Amniotic epithelial cell (primary cell): ENCODE measurements at regions not wholly inside any gene's neighbourhood (a gene's known extent, or its start where the extent isn't known, plus 50 kb on each side); places are given as distances from the start of the nearest gene placed in this dataset.
"Not testable (repeated sequence)": the region's sequence is repeated elsewhere in the genome, so short reads cannot be mapped to it uniquely, and the experiment has no call there.

Experiments
- DNase-seq: peaks from one replicate; pipeline ENCODE4 v3.0.0-alpha.2; 2010; ENCODE audit warnings: low read depth

DNA sequence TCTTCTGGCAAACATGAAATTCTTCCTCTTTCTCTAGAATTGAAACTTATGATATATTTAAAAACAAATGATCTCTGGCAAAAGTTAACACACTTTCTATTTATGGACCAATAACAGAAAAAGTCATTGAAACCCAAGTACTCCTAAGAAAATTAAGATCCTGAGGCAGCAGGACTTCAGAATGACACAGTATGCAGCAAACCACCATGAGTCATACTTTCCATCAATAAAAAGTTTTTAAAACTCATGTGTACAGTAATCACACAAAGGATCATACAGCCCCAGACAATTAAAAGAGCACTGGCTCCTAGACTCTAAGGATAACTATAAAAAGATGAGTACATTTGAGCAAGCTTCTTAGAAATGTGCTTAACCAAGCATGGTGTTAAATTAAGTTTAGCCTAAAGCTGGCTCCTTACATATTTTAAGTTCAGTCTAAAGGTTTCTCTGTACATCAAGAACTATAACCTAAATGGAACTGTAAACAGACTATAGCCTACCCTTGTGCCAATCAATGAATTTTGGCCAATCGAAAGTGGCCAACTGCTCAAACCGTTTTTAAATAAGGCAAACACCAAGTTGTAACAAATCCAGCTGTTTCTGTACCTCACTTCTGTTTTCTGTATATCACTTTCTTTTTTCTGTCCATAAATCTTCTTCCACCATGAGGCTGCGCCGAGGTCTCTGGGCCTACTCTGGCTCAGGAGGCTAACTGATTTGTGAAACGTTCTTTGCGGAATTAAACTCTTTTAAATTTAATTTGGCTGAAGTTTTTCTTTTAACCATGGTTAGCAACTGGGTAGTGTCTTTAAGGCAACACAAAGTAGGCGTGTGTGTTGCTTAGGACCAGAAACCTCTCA is 232.1 kb upstream of the PIK3R1 start:
- DNase-seq = peak; percentile 8

DNA sequence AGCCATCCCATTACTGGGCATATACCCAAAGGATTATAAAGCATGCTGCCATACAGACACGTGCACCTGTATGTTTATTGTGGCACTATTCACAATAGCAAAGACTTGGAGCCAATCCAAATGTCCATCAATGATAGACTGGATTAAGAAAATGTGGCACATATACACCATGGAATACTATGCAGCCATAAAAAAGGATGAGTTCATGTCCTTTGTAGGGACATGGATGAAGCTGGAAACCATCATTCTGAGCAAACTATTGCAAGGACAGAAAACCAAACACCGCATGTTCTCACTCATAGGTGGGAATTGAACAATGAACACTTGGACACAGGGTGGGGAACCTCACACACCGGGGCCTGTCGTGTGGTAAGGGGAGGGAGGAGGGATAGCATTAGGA is 233.4 kb upstream of the PIK3R1 start:
- not testable (repeated sequence) for DNase-seq

DNA sequence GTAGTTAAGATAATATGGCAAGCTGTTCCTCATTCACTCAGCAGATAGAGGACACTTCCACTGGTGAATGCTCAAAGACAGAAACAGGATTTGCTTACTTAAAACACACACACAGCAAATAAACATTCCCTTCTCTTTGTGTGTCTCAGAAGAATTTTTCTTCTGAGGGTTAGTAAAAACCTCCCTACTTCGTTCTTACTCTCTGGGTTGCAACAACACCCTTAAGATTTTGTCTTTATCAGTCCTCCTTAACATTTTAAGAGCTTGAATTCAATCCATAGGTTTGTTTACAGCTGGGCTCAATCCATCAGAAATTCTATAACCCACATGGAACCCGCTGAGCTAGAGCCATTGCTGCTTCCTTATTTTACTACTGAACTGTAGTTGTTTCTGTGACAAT is 237.4 kb upstream of the PIK3R1 start:
- DNase-seq = no peak

DNA sequence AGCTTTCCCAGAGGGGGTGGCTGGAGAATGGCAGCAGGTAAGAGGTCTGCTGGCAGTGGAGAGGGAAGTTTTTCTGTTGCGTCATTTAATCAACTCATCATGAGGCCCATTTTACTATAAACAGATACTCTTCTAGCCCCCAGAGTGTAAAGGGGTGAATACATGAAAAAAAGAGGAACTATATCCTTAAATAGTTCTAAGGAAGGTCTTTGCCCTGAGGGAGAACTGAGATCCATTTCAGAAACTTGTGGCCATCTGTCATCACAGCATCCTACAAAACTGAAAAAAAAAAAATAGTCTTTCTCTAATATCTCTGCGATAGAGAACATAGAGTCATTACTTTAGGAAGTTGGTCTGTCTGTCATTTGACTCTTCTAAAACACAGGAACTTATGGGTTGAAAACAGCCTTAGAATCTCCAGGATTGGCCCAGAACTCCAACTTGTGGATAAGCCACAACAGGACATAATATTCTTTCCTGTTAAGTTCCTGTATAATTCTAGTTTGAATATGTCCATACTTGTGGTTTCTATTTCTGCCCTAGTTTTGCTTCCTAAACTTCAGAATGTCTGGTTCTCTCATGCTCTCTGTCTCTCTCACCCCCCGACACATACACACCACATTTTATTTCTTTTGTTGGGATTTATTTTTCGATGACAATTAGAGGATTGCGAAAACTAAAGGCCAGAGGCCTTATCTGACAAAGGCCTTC is 238.5 kb upstream of the PIK3R1 start:
- DNase-seq = no peak

DNA sequence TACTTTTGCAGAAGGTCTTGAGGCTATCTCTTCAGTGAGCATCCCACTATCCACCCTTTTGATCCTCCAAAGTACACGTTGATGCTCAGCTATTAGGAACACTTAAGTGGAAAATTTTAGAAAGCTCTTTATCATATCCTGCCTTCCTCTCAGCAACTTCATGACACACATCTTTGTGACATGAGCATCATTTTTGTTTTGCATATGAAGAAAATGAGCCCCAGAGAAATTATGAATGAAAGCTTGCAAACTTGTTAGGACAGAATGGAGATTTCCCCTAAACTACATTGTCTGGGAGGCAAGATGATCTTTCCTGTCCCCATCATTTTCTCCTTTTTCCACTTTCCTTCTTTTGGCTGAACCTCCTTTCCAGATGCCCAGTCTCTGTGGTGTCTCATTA is 239.4 kb upstream of the PIK3R1 start:
- DNase-seq = no peak

DNA sequence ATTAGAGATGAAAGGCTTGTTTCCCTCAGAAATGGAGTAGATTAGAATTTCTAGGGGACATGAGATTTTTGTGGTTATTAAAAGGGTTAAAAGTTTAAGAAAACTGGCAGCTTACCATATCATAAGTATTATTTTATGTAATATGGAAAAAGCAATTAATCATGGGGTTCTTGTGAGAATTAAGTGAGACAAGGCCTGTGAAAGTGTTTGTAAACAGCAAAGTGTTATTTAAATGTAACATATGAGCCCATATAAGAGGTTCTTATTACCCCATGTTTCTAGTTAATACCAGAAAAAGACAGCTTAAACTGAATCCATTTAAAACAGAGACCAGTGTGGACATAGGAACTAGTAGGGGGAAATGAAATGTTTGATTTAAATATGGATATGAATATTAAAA is 241.1 kb upstream of the PIK3R1 start:
- DNase-seq = no peak

DNA sequence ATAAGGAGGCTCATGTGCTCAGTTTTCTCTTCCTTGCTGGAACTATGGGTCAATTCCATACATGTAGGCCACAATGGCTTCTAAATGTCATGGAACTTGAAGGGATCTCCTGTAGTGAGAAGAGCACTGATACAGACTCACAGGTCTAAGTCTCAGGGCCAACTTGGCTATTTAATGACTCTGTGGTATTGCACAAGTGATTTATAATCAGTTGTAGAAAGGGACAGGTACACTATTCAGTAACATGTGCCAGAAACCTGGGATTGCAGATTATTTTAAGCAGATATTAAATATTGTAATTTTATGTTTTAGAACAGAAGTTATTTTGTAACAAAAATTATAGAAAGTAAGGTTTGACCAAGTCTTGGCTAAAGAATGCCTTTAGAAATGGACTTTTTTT is 241.5 kb upstream of the PIK3R1 start:
- DNase-seq = no peak

DNA sequence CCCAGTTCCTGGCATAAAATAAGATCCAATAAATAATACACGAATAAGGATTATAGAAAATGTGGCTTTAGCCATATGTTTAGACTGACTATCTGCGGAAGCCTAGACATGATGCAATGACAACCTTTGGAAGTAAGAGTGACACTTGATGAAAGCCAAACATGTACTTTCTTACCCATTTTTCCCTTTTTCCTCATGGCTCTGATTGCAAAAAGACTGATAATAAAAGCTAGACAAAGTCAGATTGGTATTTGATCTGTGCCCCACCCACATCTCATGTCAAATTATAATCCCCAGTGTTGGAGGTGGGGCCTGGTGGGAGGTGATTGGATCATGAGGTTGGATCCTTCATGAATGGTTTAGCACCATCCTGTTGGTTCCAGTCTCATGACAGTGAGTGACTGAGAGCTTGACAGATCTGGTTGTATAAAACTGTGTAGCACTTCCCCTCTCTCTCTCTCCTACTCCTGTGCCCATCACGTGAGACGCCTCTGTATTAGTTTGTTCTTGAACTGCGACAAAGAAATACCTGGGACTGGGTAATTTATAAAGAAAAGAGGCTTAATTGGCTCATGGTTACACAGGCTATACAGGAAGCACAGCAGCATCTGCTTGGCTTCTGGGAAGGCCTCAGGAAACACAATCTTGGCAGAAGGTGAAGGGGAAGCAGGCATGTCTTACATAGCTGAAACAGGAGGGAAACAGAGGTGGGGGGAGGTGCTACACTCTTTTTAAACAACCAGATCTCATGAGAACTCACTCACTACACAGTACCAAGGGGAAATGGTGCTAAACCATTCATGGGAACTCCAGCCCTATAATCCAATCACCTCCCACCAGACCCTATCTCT is 243.4 kb upstream of the PIK3R1 start:
- no peak for DNase-seq

DNA sequence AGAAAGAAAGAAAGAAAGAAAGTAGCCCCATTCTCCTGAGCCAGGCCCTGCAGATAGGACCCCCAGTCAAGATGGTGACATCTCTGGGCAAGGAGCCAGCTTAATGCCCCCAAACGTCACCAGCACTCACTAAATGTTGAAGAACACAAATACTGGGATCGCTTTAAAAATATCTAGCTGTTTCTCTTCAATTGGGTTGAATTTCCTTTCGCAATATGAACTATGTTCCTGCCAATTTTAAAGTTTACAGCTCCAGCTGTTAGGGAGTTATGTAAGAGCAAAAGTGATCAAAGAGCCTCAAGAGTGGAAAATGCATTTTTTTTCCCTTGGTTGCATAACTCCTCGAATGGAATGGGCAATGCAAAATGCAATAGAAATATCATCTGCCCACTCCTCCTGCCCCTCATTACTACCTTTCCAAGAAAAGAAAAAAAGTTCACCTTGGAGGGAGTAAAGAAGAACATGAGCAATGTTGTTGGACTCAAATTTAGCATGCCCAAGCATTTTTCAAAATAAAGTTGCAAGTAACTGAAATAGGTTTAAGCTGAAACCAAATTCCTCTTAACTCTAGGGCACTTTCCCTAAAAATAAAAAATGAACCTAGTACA is 244.2 kb upstream of the PIK3R1 start:
- peak; percentile 6 for DNase-seq

DNA sequence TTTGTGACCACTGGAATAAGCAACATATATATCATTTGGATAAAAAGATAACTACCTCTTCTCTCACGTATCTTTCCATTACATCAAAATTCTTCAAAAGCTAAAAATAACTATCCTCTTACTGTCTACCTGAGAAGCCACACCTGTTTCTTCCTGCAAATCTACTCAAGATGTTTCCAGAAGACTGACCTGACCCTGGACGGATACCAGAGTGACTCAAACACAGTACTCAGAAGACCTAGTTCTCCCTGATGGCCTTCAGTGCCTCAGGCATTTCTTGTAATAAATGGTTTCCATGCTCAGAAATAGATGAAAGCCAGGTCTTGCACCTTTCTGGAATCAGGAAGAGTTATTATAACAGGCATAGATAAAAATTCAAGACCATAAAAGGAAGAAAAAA is 245.9 kb upstream of the PIK3R1 start:
- DNase-seq = no peak

DNA sequence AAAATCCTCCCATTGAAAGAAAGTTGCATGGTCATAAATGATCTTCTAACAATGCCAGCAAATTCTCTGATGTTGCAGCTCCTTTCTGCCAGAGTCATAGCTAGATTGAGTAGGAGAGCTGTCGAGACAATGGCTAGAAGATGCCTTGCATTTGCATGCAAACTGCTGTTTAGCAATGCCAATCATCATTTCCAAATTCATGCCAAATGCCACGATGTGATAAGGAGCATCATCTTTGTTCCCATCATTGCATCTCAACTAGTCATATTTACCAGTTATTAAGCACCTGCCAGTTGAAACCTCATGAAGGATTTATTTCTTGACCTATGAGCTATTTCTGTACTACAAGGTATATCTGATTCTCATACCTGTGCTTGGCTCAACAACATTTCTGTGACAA is 246.4 kb upstream of the PIK3R1 start:
- no peak for DNase-seq

DNA sequence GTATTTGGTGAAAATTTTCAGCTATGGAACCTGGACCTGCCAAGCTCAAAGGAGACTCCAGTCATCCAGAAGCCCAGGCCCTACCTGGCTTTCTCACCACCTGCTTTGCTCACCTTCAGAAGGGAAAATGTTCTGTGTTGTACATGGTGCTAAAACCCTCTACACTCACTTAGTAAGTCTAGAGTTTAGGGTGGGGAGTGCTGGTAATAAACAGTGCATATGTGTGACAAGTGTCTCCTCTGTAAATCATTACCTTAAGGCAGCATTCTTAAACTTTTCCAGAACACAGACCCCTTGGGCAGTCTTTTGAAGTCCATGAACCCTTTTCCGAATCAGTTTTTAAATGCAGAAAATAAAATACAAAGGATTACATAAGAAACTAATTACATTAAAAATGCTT is 248.8 kb upstream of the PIK3R1 start:
- DNase-seq = no peak

DNA sequence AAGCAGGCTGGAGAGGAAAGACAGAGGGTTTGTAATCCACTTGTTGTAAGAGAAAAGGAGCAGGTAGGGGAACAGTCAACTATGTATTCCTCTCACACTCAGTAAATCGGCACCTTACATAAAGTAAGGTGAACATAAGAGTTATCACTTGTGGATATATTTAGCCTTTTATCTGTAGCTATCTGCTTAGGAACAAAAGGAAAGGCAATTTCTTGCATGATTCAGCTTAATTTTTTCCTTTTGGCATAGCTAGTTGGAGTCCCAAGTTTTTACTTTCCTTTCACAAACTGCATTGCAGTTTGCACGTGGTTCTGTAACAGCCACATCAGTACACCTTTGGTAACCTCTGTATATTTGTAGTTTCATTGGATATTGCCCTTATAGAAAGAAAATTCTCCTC is 250.9 kb upstream of the PIK3R1 start:
- no peak for DNase-seq

DNA sequence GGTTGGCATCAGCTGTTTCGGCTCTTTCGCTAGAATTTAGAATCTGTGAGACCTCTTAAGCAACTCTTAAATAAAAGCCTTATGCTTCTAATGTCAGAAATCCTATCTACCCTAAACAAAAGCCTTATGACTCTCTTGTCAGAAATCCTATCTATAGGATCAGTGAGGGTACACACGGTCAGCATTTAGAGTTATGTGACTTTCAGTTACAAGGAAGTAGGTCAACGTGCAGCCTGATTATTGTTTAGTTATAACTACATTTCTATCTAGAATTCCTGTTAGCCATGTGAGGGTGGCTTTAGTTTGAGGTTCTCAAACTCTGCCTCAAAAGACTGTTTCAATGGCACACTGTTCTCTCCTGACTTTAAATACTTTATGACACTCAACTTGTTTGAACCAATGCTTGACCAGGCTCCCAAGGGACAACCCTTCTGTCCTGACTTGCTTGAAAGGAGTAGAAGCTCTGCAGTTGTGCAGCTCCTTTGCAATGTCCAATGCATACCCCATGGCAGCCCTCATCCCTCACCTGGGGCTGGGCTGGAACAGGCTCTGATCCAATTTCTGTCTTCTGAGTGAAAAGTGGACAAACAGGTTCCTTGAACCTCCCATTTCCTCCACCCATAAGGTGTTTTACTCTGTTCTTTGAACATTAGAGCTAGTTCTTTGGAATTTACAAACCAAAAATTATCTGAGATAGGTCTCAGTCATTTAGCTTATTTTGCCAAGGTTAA is 251.6 kb upstream of the PIK3R1 start:
- DNase-seq = no peak

DNA sequence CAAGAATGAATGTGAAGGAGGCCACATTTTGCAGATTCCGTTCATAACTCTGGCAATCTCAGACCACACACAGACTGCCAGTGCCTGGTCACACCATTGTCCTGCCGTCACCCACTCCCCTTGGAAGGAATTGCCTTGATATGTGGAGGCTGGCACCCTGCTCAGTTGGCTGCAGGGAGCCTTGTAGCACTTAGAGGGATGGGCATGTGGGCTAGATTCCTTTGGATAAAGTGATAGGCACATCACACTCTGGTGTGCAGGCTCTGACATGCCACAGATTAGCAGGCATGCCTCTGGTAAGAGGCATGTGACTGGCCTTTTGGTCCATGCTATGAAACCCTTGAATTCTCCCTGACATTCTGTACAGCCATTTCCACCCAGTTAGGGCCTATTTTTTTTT is 254.6 kb upstream of the PIK3R1 start:
- DNase-seq = no peak

DNA sequence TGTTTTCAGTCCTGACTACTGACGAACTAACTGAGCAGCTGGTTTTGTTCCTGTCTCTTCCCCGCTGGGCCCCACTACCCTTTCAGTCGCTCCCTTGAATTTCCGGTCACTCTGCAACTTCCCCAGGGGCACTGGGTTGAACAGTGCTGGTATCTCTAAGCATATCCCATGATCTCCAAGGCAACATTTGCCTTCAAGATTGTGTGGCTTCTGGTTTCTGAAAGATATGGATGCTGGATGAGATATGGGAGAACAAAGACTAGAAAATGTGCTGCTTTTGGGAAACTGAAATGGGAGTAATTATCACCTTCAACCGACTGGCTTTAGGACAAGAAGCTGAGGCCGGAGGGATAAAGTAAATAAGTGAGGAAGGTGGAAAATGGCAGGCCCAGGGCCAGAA is 258.2 kb upstream of the PIK3R1 start:
- DNase-seq = no peak

DNA sequence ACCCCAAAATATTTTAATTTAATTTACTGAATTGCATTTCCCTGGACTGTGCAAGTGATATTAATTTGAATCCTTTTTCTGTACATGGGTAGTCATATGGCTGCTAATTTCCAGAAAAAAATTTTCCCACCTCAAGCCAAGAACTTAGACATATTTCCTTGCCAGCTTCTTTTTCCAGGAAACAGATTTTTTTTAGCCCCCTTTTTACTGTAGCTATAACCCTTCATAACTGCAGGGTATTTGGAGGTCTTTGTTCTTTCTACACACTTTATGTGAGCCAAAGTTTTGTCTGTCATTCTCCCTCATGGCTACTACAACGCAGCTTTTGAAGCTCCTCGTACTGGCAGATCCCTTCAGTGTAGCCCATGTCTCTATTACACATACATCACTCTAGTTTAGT is 261.2 kb upstream of the PIK3R1 start:
- no peak for DNase-seq

DNA sequence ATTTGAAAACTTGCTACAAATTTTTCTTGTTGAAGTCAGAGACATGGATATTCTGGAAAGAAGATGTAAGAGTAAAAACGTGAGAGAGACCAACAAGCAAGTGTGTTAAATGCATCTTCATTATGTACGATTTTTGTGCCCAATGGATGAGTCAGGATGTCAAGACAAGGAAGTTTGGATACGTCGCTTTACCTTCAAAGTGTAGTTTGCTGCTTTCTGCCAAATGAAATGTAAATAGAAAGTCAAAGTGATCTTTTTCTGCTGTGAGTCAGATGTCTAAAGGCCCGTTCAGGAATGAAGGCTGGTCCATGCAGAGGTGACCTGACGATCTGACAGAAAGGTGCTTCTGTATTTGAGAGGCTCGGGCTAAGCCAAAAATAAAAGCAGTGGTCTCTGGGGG is 273.1 kb upstream of the PIK3R1 start:
- DNase-seq = no peak

DNA sequence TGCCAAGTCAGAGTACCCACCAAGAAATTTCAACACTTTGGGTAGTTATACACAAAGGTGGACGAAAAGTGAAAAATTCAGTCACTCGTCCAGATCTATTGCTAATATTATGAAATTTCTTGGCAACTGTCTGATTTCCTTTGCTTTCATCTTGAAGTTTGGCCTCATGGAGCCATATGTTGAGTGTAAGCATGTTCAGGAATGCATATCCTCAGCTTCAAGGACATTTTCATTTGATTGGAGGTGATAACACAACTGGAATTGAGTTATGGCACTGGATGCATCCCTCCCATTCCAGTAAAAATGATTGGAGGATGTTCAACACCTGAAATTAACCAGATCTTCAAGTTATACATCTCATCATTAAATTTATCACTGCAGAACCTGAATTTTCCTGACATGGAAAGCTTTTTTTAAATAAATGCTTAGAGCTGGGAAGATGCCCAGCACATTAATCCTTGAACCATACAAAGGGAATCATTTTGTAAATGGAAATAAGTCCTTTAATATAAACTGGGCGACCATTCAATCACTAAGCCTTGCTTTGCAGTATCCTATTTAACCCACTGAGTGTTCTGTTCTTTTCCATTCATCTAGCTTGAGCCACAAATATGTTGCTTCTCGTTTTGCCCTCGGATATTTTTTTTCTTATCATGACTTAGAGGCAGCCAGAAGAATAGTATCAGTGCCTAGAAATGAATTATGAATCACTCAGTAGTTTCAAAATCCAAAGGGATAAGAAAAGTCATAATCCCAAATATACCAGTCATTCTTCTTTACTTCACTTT is 273.7 kb upstream of the PIK3R1 start:
- peak; percentile 59 for DNase-seq

DNA sequence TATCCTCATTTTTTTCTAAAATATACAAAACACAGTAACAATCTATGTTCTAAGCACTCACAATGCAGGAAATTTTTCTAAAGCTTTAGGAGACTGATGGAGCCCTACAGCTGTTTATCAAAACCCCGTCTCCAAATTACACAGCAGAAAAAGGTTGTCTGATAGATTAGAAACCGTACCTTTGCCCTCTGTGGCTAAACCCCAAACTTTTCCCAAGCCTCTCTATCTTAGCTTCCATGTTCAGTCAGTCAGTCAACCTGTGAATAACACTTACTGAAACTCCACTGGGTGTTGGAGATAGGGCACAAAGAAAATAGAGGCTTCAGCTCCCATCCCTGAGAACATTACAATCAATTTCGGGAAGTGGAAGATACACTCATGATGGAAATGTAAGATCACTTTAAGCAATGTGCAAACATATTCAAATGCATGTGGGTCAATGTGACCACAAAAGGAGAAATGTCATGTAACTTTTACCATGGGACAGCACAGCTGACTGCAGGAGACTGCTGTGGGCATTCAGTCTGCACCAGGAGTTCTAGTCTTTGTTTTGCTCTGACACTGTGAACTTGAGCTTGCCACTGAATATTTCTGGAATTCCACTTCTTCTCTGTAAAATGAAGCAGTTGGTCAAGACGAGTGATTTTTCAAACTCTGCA is 279.5 kb upstream of the PIK3R1 start:
- no peak for DNase-seq
